Lower leg skin (tissue), 3 donors: ENCODE measurements at regions not wholly inside any gene's neighbourhood (a gene's known extent, or its start where the extent isn't known, plus 50 kb on each side); places are given as distances from the start of the nearest gene placed in this dataset.

Experiments
- POLR2A ChIP-seq, 2 donors: fragments of 450-650 bp; IDR thresholded peaks; one replicate each; pipeline ENCODE4 v1.6.1; 2016 to 2017; ENCODE audit warnings: antibody characterized with exemption in 2 of 2, mild to moderate bottlenecking in 1 of 2, moderate library complexity in 1 of 2
- TF ChIP-seq, protein P1 (sequence below), 3 donors: fragments of 450-650 bp; IDR thresholded peaks; one replicate each; pipeline ENCODE4 v1.5.1; 2016; ENCODE audit warnings: antibody characterized with exemption in 3 of 3, mild to moderate bottlenecking in 3 of 3, moderate library complexity in 2 of 3

DNA sequence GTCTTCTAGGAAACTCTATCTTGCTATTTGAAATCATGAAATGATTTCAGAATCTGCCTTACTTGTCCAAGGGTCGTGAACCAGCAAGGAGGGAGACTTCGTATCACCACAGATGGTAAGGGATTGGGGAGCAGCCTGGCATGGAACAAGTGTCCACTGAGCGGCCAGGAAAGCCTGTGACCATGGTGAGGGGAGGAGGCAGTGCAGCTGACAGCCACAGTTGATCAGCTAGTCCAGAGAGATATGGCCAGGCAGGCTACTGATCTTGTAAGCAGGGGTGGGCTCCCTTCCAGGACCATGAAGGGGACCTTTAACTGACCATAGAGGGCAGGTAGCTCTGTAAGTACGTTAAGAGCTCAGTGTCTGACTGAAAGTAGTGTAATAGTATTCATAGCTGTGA lies 96.8 kb upstream of the TENT5A start:
- TF ChIP-seq, protein P1, sequence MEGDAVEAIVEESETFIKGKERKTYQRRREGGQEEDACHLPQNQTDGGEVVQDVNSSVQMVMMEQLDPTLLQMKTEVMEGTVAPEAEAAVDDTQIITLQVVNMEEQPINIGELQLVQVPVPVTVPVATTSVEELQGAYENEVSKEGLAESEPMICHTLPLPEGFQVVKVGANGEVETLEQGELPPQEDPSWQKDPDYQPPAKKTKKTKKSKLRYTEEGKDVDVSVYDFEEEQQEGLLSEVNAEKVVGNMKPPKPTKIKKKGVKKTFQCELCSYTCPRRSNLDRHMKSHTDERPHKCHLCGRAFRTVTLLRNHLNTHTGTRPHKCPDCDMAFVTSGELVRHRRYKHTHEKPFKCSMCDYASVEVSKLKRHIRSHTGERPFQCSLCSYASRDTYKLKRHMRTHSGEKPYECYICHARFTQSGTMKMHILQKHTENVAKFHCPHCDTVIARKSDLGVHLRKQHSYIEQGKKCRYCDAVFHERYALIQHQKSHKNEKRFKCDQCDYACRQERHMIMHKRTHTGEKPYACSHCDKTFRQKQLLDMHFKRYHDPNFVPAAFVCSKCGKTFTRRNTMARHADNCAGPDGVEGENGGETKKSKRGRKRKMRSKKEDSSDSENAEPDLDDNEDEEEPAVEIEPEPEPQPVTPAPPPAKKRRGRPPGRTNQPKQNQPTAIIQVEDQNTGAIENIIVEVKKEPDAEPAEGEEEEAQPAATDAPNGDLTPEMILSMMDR (IDR thresholded peaks at IDR 0.05), result no peak
- TF ChIP-seq POLR2A (IDR thresholded peaks at IDR 0.05), result no peak
